SU-DHL-6 (cell line): ENCODE measurements at regions not wholly inside any gene's neighbourhood (a gene's known extent, or its start where the extent isn't known, plus 50 kb on each side); places are given as distances from the start of the nearest gene placed in this dataset.

Experiments
- CTCF ChIP-seq: fragments of 200-600 bp; sonication (generic); IDR thresholded peaks from one replicate; pipeline ENCODE4 v1.5.1; 2017; ENCODE audit warnings: antibody characterized with exemption, mild to moderate bottlenecking, low read length, moderate library complexity; ENCODE audit not compliant: insufficient read depth, poor library complexity, severe bottlenecking
- EZH2phosphoT487 ChIP-seq: fragments of 200-600 bp; sonication (generic), shearing (Covaris generic); conservative IDR thresholded peaks from 2 replicates; pipeline ENCODE4 v1.6.1; 2018; ENCODE audit warnings: mild to moderate bottlenecking, antibody characterized with exemption, low read length, moderate library complexity, mixed read lengths

GRCh38 chr4:53913771-53914170 is 150.6 kb downstream of the CHIC2 start:
- TF ChIP-seq CTCF (no peak), EZH2phosphoT487 (no peak)
